Activated CD8-positive, alpha-beta T cell treated with anti-CD3 and anti-CD28 coated beads, Interleukin-2, amount 10 ng/mL, durations not matched to agents 7 days and 5 days (primary cell): ENCODE measurements at regions not wholly inside any gene's neighbourhood (a gene's known extent, or its start where the extent isn't known, plus 50 kb on each side); places are given as distances from the start of the nearest gene placed in this dataset.

Experiments used
- ATAC-seq: fragments of 150-1000 bp; cut with Tn5 transposase; one replicate; pipeline ENCODE4 v1.10.0; 2021; ENCODE audit warnings: moderate library complexity
- CTCF ChIA-PET: fragments of 350-600 bp; sonication (Branson Sonifier 250); formaldehyde crosslinking; loops from one replicate; lab custom pipeline; 2021; ENCODE audit warnings: antibody characterized with exemption; lab: Charles Lee
- POLR2A ChIA-PET: fragments of 350-600 bp; sonication (Branson Sonifier 250); formaldehyde crosslinking; loops from one replicate; lab custom pipeline; 2021; ENCODE audit warnings: antibody characterized with exemption; lab: Charles Lee
- DNase-seq: peaks from one replicate; pipeline ENCODE4 v3.0.0-alpha.2; 2020
- H3K27ac Mint-ChIP-seq: one replicate; pipeline ENCODE4 v1.8.0; 2021; ENCODE audit warnings: mild to moderate bottlenecking, mixed read lengths
- H3K27me3 Mint-ChIP-seq: one replicate; pipeline ENCODE4 v1.8.0; 2021; ENCODE audit warnings: low read depth, mixed read lengths
- H3K36me3 Mint-ChIP-seq: one replicate; pipeline ENCODE4 v1.8.0; 2021; ENCODE audit warnings: low read depth, mixed read lengths
- H3K4me1 Mint-ChIP-seq: one replicate; pipeline ENCODE4 v1.8.0; 2021; ENCODE audit warnings: low read depth, mixed read lengths
- H3K4me3 Mint-ChIP-seq: one replicate; pipeline ENCODE4 v1.8.0; 2021; ENCODE audit warnings: mild to moderate bottlenecking, mixed read lengths
- H3K9me3 Mint-ChIP-seq: one replicate; pipeline ENCODE4 v1.8.0; 2022; ENCODE audit warnings: mixed read lengths; ENCODE audit not compliant: insufficient read depth

DNA sequence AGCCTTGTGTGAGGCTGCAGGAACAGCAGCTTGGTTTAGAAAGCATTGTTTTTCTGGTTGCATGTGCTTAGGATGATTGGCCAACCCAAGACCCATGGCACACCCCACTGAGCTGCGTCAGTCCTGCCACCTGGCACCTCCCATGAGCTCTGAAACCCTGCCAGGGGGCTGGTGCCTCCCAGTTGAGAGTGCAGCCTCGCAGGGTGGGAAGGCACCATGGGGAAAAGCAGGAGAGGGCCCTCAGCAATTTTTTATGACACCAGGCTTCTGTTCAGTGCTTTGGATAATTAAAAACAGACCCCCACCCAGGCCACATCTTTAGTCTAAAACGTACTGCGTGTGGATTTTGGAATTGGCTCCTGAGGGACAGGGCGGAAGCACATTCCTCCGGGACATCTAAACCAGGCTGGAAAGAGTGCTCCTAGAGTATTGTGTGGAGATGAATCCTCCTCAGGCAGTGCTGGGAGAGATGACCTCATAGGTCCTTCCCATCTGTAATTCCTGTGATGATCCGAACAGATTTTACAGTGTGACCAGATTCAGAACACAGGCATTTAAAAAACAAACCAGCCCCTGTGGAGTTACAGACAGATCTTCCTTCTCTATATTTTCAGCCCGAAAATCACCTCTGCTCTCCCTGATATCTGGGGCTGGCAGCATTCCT lies 438.3 kb downstream of the ZNF521 start:
- CTCF ChIA-PET, result no interaction called here
- Mint-ChIP-seq H3K4me1 (no peaks in the 10 kb centered on the region), H3K27ac (no peak overlapping the region), H3K27me3 (no peaks in the 10 kb centered on the region), H3K9me3 (no peaks in the 10 kb centered on the region), H3K4me3 (no peak overlapping the region), H3K36me3 (no peaks in the 10 kb centered on the region)
- ATAC-seq (no peak), DNase-seq (no peak)
- POLR2A ChIA-PET, result no interaction called here

DNA sequence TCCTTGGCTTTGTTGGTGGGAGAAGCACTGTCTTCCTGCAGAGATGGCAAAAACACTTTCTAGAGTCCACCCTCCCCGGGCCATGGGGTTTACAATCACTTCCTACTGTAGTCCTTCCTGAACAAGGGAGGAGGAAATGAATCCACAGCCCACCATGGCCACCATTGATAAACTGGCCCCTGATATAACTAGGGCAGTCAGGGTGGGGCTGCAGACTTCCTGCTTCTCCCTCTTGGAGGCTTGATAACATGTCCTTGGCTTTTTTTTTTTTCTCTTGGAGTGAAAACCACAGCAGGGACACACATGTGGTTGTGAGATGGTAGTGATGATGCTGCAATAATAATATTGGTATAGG lies 437.8 kb downstream of the ZNF521 start:
- H3K36me3 Mint-ChIP-seq, result no peaks in the 10 kb centered on the region
- H3K4me1 Mint-ChIP-seq, result no peaks in the 10 kb centered on the region
- H3K27ac Mint-ChIP-seq, result no peak overlapping the region
- no peaks in the 10 kb centered on the region for H3K27me3 Mint-ChIP-seq
- no peak for DNase-seq
- ChIA-PET CTCF (no interaction called here), POLR2A (no interaction called here)
- ATAC-seq, result no peak
- no peaks in the 10 kb centered on the region for H3K9me3 Mint-ChIP-seq
- no peak overlapping the region for H3K4me3 Mint-ChIP-seq

DNA sequence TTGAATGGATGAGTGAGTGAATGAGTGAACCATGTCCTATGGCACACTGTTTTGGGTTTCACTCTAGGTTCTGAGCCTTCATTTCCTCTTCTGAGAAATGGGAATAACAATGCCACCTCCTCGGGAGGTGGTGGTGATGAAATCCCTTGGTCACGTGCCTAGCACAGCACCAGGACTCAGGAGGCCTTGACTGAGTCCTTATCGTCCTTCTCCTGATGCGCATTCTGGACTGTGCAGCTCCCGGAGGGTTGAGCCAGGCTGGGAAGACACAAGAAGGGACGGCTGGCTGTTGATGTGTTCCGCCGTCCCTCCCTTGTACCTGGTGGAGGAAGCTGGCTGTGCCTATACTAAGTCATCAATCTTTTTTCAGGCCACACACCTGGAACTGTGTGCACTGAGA lies 437.3 kb downstream of the ZNF521 start:
- DNase-seq (no peak), ATAC-seq (no peak)
- Mint-ChIP-seq H3K27me3 (no peaks in the 10 kb centered on the region), H3K36me3 (no peaks in the 10 kb centered on the region), H3K4me1 (no peaks in the 10 kb centered on the region), H3K4me3 (no peak overlapping the region), H3K9me3 (no peaks in the 10 kb centered on the region), H3K27ac (no peak overlapping the region)
- POLR2A ChIA-PET, result no interaction called here
- CTCF ChIA-PET, result no interaction called here

DNA sequence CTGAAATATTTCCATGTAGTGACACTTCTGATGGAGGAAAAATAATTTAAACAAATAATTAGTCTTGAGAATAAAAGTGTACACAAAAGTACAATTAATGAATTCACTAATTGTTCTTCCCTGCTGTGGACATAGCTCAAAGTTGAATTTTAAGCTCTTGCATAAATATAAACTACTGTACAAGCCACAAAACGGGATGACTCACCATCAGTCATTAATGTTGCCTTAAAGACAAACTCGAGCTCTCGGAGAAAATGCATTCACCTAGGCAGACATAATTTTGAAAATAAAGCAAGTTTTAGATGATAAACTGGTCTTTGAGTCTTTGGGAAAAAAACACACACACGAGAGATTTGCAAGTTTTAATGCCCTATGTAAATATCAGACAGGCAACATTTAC lies 436.4 kb downstream of the ZNF521 start:
- DNase-seq, result no peak
- CTCF ChIA-PET, result no interaction called here
- H3K36me3 Mint-ChIP-seq, result no peaks in the 10 kb centered on the region

DNA sequence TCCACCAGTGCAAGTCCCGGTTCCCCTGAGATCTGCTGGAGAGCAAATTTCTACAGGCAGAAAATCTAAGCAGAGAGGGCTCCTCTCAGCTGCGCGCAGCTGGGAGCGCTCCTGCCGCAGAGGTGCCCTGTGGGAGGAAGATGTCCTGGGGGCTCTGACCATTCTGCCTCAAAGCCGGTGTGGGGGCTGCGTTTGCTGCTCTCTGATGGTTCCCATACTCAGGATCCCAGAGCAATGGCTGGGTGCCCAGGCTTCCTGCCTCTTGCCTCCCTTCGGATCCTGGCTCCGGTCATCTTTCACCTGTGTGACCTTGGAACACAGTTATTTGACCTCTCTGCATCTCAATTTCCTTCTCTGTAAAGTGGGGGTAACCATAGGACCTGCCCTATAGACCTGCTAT lies 434.2 kb downstream of the ZNF521 start:
- H3K36me3 Mint-ChIP-seq, result no peaks in the 10 kb centered on the region
- H3K27ac Mint-ChIP-seq, result no peak overlapping the region
- no peaks in the 10 kb centered on the region for H3K9me3 Mint-ChIP-seq
- POLR2A ChIA-PET, result no interaction called here
- DNase-seq (no peak), ATAC-seq (no peak)
- no peak overlapping the region for H3K4me3 Mint-ChIP-seq
- H3K27me3 Mint-ChIP-seq, result no peaks in the 10 kb centered on the region
- no peaks in the 10 kb centered on the region for H3K4me1 Mint-ChIP-seq
- CTCF ChIA-PET, result no interaction called here

More for the DNA sequence above, 436.4 kb downstream of the ZNF521 start:
- no peak for ATAC-seq
- POLR2A ChIA-PET, result no interaction called here
- H3K9me3 Mint-ChIP-seq, result no peaks in the 10 kb centered on the region
- no peak overlapping the region for H3K27ac Mint-ChIP-seq
- H3K4me3 Mint-ChIP-seq, result no peak overlapping the region
- H3K27me3 Mint-ChIP-seq, result no peaks in the 10 kb centered on the region
- no peaks in the 10 kb centered on the region for H3K4me1 Mint-ChIP-seq

DNA sequence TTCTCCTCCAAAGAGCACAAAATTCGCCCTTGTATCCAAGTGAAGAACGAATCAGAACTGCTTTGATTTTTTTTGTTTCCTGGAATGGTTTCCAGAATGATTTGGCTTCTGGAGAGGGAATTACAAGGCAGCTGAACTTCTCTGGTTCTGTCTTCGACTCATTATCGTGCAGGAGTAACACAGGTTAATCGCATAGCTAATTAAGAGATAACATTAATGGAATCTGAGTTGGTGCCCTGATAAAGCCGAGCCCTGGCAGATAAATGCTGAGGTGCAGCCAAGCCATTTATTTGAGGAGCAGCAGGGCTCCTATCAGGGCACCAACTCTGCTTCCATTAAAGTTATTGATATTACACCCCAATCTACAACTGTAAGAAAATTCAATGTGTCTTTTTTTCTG lies 433.7 kb downstream of the ZNF521 start:
- ChIA-PET POLR2A (no interaction called here), CTCF (no interaction called here)
- Mint-ChIP-seq H3K4me3 (no peak overlapping the region), H3K27me3 (no peaks in the 10 kb centered on the region), H3K4me1 (no peaks in the 10 kb centered on the region), H3K9me3 (no peaks in the 10 kb centered on the region), H3K27ac (no peak overlapping the region), H3K36me3 (no peaks in the 10 kb centered on the region)
- DNase-seq, result no peak
- ATAC-seq, result no peak

DNA sequence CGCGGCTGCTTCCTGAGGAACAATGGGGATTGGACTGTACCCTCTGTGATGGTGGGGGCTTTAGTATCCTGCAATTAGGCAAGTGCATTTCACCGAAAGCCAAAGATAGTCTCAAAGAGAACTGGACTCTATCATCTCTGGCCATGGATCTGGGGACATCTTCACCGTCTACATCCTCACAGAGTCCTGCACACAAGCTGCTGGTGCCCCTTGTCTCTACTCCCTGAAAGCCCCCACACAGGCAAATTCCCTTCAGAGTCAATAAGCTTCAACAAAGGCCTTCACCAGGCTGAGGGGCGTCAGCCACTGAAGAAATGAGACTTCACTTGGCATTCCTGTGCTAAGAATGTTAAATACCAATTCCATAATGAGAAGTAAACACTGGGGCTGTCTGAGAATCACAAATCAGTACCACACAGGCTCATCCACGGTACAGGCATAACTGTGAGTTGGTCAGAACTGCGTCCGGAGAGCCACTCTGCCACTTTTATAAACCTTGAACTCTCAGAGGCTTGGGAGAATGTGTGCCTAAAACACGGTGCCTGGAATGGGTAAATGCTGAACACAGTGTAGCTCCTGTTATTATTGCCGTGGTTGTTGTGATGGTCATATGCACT lies 432.7 kb downstream of the ZNF521 start:
- Mint-ChIP-seq H3K4me1 (no peaks in the 10 kb centered on the region), H3K4me3 (no peak overlapping the region), H3K27me3 (no peaks in the 10 kb centered on the region), H3K9me3 (no peaks in the 10 kb centered on the region), H3K36me3 (no peaks in the 10 kb centered on the region), H3K27ac (no peak overlapping the region)
- no peak for ATAC-seq
- POLR2A ChIA-PET, result no interaction called here
- CTCF ChIA-PET, result no interaction called here
- DNase-seq, result no peak

DNA sequence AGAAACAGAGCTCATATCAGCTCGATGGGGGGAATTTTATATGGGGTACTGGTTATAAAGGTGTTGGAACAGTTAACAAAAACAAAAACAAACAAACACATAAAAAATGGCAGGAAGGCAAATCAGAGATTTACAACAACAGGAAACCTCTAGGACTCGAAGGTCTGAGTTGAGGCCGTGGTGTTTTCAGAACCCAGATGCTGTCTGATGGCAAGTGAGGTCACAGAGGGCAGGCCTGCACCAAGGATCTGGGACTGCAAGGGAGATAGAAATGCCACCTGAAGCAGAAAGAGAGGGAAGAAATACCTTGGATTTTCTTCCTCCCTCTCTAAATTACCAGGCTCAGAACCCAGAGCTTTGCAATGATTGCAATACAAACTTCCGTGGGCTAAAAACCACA lies 429.5 kb downstream of the ZNF521 start:
- no peaks in the 10 kb centered on the region for H3K36me3 Mint-ChIP-seq
- H3K4me1 Mint-ChIP-seq, result no peaks in the 10 kb centered on the region
- CTCF ChIA-PET, result no interaction called here

DNA sequence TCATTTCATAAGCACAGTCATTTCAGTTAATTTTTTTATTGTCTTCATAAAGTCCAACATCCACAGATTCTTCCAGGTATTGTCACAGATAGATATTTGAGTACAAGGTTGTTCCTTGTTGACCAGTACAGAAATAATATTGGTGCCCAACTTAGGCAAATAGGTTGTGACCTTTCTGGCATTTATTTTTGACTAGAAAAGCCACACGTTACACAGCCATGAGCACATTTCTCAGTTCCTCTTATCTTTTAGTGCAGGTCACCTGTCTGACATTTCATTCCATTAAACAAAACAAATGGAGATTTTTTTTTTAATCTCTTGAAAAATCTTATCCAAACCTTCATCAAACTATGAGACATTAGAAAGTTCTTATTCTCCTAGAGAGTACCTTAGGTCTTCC lies 428.8 kb downstream of the ZNF521 start:
- no peak overlapping the region for H3K4me3 Mint-ChIP-seq
- H3K36me3 Mint-ChIP-seq, result no peaks in the 10 kb centered on the region
- H3K27me3 Mint-ChIP-seq, result no peaks in the 10 kb centered on the region
- no peak for ATAC-seq
- no peaks in the 10 kb centered on the region for H3K9me3 Mint-ChIP-seq
- POLR2A ChIA-PET, result no interaction called here
- no peak overlapping the region for H3K27ac Mint-ChIP-seq
- CTCF ChIA-PET, result no interaction called here
- no peaks in the 10 kb centered on the region for H3K4me1 Mint-ChIP-seq
- DNase-seq, result no peak

More for the DNA sequence above, 429.5 kb downstream of the ZNF521 start:
- no peak overlapping the region for H3K4me3 Mint-ChIP-seq
- no peaks in the 10 kb centered on the region for H3K9me3 Mint-ChIP-seq
- no peak for DNase-seq
- POLR2A ChIA-PET, result no interaction called here
- ATAC-seq, result no peak
- no peak overlapping the region for H3K27ac Mint-ChIP-seq
- H3K27me3 Mint-ChIP-seq, result no peaks in the 10 kb centered on the region

DNA sequence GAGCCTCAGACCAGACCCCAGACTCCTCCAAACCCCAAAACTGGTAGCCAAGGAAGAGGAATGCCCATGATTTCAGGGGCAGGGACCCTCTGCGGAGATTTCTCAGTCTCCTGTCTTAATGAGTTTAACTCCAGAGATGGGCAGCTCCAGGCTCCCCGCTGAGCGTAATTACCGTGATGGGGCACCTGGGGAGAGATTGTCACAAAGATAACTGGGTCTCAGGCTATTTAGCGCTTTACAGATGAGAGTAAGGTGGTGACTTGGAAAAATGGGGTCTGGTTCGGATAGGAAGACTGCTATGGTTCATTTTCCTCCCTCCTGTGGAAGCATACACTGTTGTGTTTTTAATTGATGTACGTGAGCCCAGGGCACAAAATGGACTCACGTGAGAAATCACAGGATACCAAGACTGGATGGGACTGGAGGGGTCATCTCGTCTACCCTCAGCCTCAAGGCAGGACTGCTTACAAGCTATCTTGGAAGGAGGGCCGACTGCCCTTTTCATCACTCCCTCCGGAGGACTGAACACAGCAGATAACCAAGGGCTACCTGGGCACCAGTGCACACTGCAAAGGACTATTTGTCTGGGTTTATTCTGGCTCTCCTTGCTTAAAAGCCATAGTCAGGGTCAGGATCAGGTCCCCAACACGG lies 427.8 kb downstream of the ZNF521 start:
- ATAC-seq (no peak), DNase-seq (no peak)
- H3K27ac Mint-ChIP-seq, result no peak overlapping the region
- H3K36me3 Mint-ChIP-seq, result no peaks in the 10 kb centered on the region
- no peaks in the 10 kb centered on the region for H3K27me3 Mint-ChIP-seq
- CTCF ChIA-PET, result no interaction called here
- H3K4me1 Mint-ChIP-seq, result no peaks in the 10 kb centered on the region
- no peak overlapping the region for H3K4me3 Mint-ChIP-seq
- POLR2A ChIA-PET, result no interaction called here
- no peaks in the 10 kb centered on the region for H3K9me3 Mint-ChIP-seq

DNA sequence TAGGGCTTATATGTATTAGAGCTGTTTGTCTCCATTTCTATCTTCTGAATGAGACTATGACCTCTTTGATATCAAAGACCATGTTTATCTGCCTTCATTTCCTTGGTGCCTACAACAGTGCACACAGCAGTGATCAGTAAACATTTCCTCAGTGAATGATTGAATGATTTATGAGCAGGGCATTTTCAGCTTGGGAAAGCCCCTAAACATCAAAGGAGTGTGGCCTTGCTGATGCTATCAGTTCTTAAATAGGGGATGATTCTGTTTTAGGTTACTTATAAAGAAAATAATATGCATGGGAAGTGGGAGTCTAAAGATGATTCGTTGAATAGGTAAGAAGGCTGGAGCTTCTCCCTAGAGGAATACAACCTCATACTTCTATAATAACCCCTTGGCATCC lies 425.3 kb downstream of the ZNF521 start:
- H3K4me3 Mint-ChIP-seq, result no peak overlapping the region
- H3K27me3 Mint-ChIP-seq, result no peaks in the 10 kb centered on the region
- no peaks in the 10 kb centered on the region for H3K36me3 Mint-ChIP-seq
- H3K4me1 Mint-ChIP-seq, result no peaks in the 10 kb centered on the region
- H3K9me3 Mint-ChIP-seq, result no peaks in the 10 kb centered on the region
- DNase-seq (no peak), ATAC-seq (no peak)
- no peak overlapping the region for H3K27ac Mint-ChIP-seq
- POLR2A ChIA-PET, result no interaction called here
- CTCF ChIA-PET, result no interaction called here

DNA sequence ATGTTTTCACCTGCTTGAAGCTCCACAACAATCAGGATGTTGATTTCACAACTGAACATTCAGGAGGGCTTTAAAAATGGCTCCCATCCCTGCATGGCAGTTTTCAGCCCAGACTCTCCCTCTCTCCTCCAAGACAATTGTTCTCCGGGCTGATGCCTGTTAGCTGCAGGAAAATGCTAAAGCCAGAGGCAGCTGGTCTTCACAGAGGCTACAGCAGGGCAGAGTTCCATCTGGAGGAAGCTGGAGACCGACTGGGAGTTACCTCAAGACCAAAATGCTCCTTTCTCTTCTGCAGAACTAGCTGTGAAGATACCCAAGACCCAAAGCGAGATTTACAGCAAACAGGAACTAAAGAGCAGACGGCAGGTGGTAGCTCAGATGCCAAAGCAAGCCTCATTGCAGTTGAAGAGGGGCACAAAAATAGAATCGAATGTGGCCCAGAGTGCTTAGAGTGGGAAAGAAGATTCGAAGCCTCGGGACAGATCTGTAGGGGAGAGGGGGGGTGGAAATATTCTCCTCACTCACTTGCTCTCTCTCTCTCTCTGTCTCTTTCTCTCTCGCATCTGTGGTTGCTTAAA lies 423.6 kb downstream of the ZNF521 start:
- ATAC-seq (no peak), DNase-seq (no peak)
- Mint-ChIP-seq H3K4me1 (no peaks in the 10 kb centered on the region), H3K27ac (no peak overlapping the region), H3K9me3 (no peaks in the 10 kb centered on the region), H3K4me3 (no peak overlapping the region), H3K36me3 (no peaks in the 10 kb centered on the region), H3K27me3 (no peaks in the 10 kb centered on the region)
- CTCF ChIA-PET, result no interaction called here
- POLR2A ChIA-PET, result no interaction called here
